Loucy (cell line): ENCODE measurements at regions not wholly inside any gene's neighbourhood (a gene's known extent, or its start where the extent isn't known, plus 50 kb on each side); places are given as distances from the start of the nearest gene placed in this dataset.

Experiments
- H2AFZ ChIP-seq: fragments of 200-600 bp; sonication (generic); 2 replicates; pipeline ENCODE4 v1.6.0; 2016; ENCODE audit warnings: antibody characterized with exemption, mild to moderate bottlenecking, low read length, moderate library complexity
- H3F3A ChIP-seq: fragments of 200-600 bp; 2 replicates; pipeline ENCODE4 v1.6.0; 2016; ENCODE audit warnings: antibody characterized with exemption, low read depth, mild to moderate bottlenecking
- H3K27me3 ChIP-seq: fragments of 200-600 bp; sonication (generic); 2 replicates; pipeline ENCODE4 v1.6.1; 2014; ENCODE audit warnings: low read length, mild to moderate bottlenecking; ENCODE audit not compliant: insufficient read depth, poor library complexity, severe bottlenecking
- H3K36me3 ChIP-seq: fragments of 200-600 bp; sonication (generic); 2 replicates; pipeline ENCODE4 v1.6.1; 2016; ENCODE audit warnings: low read length; ENCODE audit not compliant: insufficient read depth
- H3K4me1 ChIP-seq: fragments of 200-600 bp; sonication (generic); 2 replicates; pipeline ENCODE4 v1.5.1; 2014; ENCODE audit warnings: low read length, mild to moderate bottlenecking; ENCODE audit not compliant: insufficient read depth, poor library complexity, severe bottlenecking
- H3K4me2 ChIP-seq: fragments of 200-600 bp; sonication (generic); 2 replicates; pipeline ENCODE4 v1.6.0; 2014; ENCODE audit warnings: antibody characterized with exemption, low read length, low read depth, mild to moderate bottlenecking; ENCODE audit not compliant: poor library complexity, severe bottlenecking
- H3K4me3 ChIP-seq: fragments of 200-600 bp; sonication (generic); 2 replicates; pipeline ENCODE4 v1.5.1; 2014; ENCODE audit warnings: low read length, mild to moderate bottlenecking, mixed read lengths; ENCODE audit not compliant: poor library complexity, severe bottlenecking
- H3K79me2 ChIP-seq: fragments of 200-600 bp; sonication (generic); 2 replicates; pipeline ENCODE4 v1.6.1; 2014; ENCODE audit warnings: low read length; ENCODE audit not compliant: insufficient read depth
- H3K9ac ChIP-seq: fragments of 200-600 bp; sonication (generic); 2 replicates; pipeline ENCODE4 v1.6.0; 2014; ENCODE audit warnings: mild to moderate bottlenecking, low read depth, low read length, moderate library complexity; ENCODE audit not compliant: poor library complexity, severe bottlenecking
- H3K9me2 ChIP-seq: fragments of 200-600 bp; sonication (generic); replicated peaks from 2 replicates; pipeline ENCODE4 v1.6.1; 2016; ENCODE audit warnings: low read depth, low read length, mixed read lengths
- H3K9me3 ChIP-seq: fragments of 200-600 bp; sonication (generic); 2 replicates; pipeline ENCODE4 v1.6.1; 2014; ENCODE audit warnings: mild to moderate bottlenecking, antibody characterized with exemption, low read length, low read depth; ENCODE audit not compliant: insufficient read depth
- H4K20me1 ChIP-seq: fragments of 200-600 bp; sonication (generic); 2 replicates; pipeline ENCODE4 v1.6.0; 2014; ENCODE audit warnings: antibody characterized with exemption, low read length, mild to moderate bottlenecking; ENCODE audit not compliant: insufficient read depth, poor library complexity, severe bottlenecking
- EZH2phosphoT487 ChIP-seq: fragments of 200-600 bp; IDR thresholded peaks from 2 replicates; pipeline ENCODE4 v1.6.1; 2018; ENCODE audit warnings: antibody characterized with exemption, mild to moderate bottlenecking, moderate library complexity, borderline replicate concordance
- TF ChIP-seq, protein P1 (sequence below): fragments of 200-600 bp; sonication (generic); conservative IDR thresholded peaks from 2 replicates; pipeline ENCODE4 v1.5.1; 2014; ENCODE audit warnings: mild to moderate bottlenecking, antibody characterized with exemption, low read length

DNA sequence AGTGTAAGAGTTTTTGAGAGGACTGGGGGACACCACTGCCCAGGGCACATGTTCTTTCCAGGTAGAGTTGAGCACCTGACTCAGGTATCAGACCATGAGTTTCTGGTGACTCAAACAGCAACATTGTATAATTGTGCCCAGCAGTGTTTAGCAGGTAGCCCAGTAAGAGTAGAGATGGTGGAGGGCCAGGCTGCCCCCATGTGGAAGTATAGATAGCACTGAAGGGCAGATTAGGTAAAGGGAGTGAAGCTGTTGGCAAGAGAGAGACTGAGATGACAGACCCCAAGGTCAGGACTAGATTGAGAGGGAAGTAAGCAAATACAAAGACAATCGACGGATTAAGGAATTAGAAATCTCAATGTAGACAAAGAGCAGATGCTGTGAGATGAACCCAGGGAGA lies 74.6 kb downstream of the TRIM42 start:
- H3K4me2 ChIP-seq: no peak overlapping the region
- H3F3A ChIP-seq: no peaks in the 10 kb centered on the region

DNA sequence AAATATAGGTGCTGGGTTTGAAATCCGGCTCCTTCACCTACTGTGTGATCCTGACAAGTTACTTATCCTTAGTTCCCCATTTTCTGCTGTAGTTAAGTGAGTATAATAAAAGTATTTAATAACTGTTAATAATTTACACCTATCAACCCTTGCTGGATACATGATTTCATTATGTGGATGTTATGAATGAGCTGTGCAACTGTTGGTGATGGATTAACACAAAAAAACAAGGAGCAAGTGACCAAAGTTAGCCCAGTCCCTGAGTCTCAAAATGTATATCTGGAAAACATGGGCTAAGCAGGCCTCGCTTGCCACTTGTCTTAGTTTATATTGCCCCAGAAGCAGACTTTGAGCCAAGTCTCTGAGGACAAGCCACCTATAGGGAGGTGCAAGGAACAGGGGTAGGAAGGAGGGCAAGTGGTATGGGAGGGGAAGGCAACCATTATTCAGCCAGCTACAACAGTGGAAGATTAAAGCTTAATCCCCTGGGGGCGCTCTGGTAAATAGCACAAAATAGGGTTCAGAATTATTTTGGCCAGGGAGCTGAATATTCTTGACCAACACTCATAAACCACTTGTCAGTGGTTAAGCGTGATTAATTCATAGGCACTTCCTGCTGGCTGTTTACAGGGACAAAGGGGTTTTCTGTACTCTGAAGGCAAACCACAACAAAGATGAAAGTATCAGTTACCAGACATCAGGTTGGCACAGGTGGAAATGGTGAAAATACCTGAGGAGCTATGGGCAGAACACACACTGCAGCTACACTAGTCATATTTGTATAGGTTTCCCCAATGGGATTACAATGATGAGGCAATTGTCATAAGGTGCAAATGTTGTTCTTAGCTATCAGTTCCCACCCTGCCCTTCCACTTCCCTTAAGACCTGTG lies 76.2 kb downstream of the TRIM42 start:
- Histone ChIP-seq H3K4me3 (no peak overlapping the region), H3K36me3 (no peaks in the 10 kb centered on the region), H4K20me1 (no peaks in the 10 kb centered on the region), H3K4me2 (no peak overlapping the region), H3F3A (no peaks in the 10 kb centered on the region), H3K79me2 (no peaks in the 10 kb centered on the region), H3K9ac (no peak overlapping the region), H3K4me1 (no peaks in the 10 kb centered on the region), H3K27me3 (no peaks in the 10 kb centered on the region), H3K9me3 (no peaks in the 10 kb centered on the region), H2AFZ (no peak overlapping the region), H3K9me2 (no peaks in the 10 kb centered on the region)
- TF ChIP-seq EZH2phosphoT487: no peak
- TF ChIP-seq, protein P1, sequence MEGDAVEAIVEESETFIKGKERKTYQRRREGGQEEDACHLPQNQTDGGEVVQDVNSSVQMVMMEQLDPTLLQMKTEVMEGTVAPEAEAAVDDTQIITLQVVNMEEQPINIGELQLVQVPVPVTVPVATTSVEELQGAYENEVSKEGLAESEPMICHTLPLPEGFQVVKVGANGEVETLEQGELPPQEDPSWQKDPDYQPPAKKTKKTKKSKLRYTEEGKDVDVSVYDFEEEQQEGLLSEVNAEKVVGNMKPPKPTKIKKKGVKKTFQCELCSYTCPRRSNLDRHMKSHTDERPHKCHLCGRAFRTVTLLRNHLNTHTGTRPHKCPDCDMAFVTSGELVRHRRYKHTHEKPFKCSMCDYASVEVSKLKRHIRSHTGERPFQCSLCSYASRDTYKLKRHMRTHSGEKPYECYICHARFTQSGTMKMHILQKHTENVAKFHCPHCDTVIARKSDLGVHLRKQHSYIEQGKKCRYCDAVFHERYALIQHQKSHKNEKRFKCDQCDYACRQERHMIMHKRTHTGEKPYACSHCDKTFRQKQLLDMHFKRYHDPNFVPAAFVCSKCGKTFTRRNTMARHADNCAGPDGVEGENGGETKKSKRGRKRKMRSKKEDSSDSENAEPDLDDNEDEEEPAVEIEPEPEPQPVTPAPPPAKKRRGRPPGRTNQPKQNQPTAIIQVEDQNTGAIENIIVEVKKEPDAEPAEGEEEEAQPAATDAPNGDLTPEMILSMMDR: no peak

More for the DNA sequence above, 74.6 kb downstream of the TRIM42 start:
- TF ChIP-seq, protein P1: no peak; the same call in 1 of the 2 replicates
- no peak for TF ChIP-seq EZH2phosphoT487
- no peaks in the 10 kb centered on the region for H3K9me3 ChIP-seq
- H3K9me2 ChIP-seq: no peaks in the 10 kb centered on the region
- H3K36me3 ChIP-seq: no peaks in the 10 kb centered on the region
- H4K20me1 ChIP-seq: no peaks in the 10 kb centered on the region
- H3K79me2 ChIP-seq: no peaks in the 10 kb centered on the region
- no peak overlapping the region for H3K9ac ChIP-seq
- H3K4me1 ChIP-seq: no peaks in the 10 kb centered on the region
- no peaks in the 10 kb centered on the region for H3K27me3 ChIP-seq
- H3K4me3 ChIP-seq: no peak overlapping the region
- H2AFZ ChIP-seq: no peak overlapping the region

DNA sequence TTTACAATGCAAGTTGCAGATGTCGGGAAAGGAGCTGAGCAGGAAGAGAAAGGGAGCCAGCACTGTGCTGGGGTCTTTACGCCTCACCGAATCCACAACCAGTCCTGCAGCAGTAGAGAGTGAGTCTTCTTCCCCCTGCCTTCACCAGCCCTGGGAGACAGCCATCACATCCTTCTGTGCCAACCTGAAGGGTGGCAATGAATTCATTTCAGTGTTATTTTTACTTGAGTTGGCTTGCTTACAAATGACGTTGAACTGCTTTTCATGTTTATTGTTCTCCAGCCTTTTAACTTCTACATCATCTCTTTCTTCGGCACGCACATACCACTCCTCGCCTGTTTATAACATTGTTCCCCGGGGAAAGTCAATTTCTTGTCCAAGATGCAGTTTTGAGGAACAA lies 77.1 kb downstream of the TRIM42 start:
- Histone ChIP-seq H3K4me2 (no peak overlapping the region), H2AFZ (no peak overlapping the region), H3K27me3 (no peaks in the 10 kb centered on the region), H3F3A (no peaks in the 10 kb centered on the region), H3K9me2 (no peaks in the 10 kb centered on the region), H3K9ac (no peak overlapping the region), H3K79me2 (no peaks in the 10 kb centered on the region), H3K4me3 (no peak overlapping the region), H3K36me3 (no peaks in the 10 kb centered on the region), H3K4me1 (no peaks in the 10 kb centered on the region), H4K20me1 (no peaks in the 10 kb centered on the region), H3K9me3 (no peaks in the 10 kb centered on the region)
- TF ChIP-seq, protein P1: no peak
- no peak for TF ChIP-seq EZH2phosphoT487
